HPDE6-E6E7 (cell line): ENCODE measurements at regions not wholly inside any gene's neighbourhood (a gene's known extent, or its start where the extent isn't known, plus 50 kb on each side); places are given as distances from the start of the nearest gene placed in this dataset.
"Not testable (repeated sequence)": the region's sequence is repeated elsewhere in the genome, so short reads cannot be mapped to it uniquely, and the experiment has no call there.

Source experiments
- DNase-seq: peaks from one replicate; pipeline ENCODE4 v3.0.0; 2011; ENCODE audit warnings: missing footprints; ENCODE audit errors: extremely low spot score

DNA sequence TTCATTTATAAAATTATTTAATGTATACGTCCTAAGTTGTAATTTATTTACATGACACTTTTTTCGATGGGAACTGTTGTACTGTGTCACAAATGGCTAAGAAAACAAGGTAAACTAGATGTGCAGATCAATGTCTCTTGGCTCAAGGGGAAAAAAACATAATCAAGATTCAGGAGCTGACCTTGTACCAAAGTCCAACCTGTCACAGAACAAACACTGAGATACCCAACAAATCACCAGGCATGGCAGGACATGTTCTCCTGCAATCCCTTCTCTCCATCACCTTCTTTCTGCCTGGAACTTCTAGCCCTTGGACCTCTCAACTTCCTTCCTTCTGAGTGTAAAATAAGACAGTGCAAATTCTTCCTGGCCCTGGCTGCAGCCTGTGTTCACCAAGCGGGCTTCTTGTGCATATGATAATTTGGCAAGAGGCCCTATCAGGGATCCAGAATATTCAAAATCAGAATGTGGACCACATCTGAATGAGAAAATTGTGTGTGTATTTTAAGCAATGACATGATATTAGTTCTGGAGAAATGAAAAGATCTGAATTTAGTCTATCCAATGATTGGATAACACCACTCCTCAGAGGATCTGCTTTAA, 445.9 kb downstream of the ZNF536 start:
- DNase-seq: no peak

- no peak for DNase-seq
These were observed 445.0 kb downstream of the ZNF536 start for GRCh38 chr19:30817197-30817596.

DNA sequence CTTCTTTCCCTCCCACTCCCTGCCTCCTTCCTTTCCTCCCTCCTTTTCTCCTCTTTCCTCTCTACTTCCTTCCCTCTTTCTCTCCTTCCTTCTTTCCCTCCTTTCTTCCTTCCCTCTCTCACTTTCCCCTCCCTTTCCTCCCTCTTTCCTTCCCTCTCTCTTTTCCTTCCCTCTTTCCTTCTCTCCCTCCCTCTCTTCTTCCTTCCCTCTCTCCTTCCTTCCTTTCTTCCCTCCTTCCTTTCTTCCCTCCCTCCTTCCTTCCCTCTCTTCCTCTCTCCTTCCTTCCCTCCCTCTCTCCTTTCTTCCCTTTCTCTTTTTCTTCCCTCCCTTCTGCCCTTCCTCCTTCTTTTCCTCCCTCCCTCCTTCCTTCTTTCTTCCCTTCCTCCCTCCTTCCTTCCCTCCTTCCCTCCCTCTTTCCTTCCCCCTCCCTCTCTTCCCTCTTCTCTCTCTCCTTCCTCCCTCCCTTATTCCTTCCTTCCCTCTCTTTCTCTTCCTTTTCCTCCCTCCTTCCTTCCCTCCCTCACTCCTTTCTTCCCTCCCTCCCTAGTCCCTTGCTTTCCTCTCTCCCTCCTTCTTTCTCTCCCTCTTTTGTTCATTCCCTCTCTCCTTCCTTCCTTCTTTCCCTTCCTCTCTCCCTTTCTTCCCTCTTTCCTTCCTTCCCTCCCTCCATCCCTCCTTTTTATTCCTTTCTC, 443.9 kb downstream of the ZNF536 start:
- no peak for DNase-seq

GRCh38 chr19:30812099-30812678, 440.0 kb downstream of the ZNF536 start:
- DNase-seq: no peak

GRCh38 chr19:30811397-30812098, 439.4 kb downstream of the ZNF536 start:
- no peak for DNase-seq

- no peak for DNase-seq
These were observed 438.5 kb downstream of the ZNF536 start for GRCh38 chr19:30810726-30811125.

DNA sequence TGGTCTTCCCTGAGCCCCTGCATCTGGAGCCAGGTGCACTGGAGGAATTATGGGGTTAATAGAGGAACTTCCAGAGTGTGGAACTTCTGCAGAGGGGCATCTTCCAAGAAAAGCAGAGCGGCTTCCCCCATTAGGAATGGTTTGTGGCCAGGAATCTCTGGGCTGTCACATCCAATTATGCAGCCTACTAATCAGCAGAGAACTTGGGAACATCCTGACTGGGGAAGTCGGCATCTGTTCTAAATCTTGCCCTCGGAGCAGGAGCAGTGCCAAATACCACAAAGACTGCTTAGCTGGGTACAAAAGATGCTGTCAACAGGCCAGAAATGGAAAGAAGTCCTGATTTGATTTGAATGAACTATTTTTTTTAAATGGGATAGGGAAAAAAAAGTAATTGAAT, 435.1 kb downstream of the ZNF536 start:
- no peak for DNase-seq

DNA sequence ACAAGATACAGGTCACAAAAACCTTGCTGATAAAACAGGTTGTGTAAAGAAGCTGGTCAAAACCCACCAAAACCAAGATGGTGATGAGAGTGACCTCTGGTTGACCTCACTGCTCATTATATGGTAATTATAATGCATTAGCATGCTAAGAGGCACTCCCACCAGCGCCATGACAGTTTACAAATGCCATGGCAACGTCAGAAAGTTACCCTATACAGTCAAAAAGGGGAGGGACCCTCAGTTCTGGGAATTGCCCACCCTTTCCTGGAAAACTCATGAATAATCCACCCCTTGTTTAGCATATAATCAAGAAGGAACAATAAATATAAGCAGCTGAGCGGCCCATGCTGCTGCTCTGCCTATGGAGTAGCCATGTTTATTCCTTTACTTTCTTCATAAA, 434.1 kb downstream of the ZNF536 start:
- DNase-seq: no peak

DNA sequence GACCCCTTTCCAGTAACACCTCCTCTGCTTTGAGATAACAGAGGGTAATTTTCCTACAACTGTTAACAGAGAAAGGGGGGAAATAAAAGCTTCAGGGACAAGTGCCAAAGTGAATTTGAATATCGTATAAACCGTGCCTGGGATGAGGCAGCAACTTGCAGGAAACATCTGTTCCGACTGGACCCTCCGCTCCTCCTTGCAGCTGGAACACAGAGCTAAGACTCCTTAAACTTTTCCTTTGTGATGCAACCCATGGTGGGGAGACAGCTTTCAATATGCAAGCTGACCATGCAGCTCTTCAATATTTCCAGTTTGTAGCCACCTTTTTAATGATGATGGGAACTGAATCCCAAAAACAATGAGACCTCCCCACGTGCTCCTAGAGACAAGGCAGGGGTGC, 432.6 kb downstream of the ZNF536 start:
- no peak for DNase-seq

- DNase-seq: not testable (repeated sequence)
These were observed 432.1 kb downstream of the ZNF536 start for GRCh38 chr19:30804333-30804732.

GRCh38 chr19:30802424-30803013, 430.3 kb downstream of the ZNF536 start:
- DNase-seq: no peak

DNA sequence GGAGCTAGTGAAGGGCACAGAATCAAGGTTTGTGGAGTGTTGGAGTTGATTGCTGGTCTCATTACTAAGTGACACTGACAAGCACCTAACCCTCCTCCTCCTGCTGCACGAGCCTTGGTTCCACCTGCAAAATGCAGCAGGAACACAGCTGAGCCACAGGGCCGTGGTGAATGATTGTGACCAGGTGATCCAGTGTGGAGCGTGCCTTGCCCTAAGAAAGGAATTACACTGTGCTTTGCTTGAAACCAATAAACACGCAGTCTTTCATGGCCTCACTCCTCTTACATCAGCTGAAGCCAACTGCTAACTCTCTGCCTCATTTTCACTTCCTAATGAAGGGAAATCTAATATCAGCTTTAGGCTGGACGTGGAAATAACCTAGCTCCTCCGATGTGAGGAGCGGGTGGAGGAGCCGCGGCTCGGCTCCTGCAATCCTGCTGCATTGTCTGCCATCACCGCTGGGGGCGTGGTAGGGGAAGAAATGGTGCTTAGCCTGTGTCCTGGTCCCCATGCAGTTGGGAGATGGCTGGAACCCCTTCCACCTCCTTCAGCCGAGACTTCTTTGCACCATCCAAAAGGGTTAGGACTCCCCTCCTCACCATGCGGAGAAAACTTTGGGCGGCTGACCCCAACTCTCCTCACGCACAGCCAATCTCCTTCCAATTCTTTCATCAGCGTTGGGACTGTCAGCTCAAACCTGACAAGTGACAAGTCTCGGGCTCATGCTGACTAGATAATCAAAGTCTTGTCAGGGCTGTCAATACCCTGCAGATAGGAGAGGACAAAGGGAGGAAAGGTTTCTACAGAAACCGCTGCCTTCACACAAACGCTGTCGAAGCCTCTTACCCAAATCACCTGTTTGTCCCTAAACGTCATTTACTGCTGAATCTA, 427.9 kb downstream of the ZNF536 start:
- no peak for DNase-seq

DNA sequence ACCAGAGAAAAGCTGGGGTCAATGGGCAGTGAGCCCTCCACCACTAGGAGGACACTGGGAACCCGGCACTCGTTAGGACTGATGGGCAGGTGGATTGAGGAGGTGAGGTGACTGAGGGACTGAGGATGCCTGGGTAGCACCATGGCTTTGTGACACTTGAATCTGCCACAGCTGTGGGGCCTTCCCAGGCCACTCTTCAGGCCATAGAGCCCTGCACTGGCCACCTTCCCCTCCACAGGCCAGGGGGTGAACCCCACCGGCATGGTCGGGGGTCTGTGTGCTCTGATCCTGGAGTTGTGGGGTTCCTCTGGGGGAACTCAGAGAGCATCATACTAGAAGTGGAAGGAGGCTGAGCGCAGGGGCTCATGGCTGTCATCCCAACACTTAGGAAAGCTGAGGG, 423.5 kb downstream of the ZNF536 start:
- DNase-seq: no peak

DNA sequence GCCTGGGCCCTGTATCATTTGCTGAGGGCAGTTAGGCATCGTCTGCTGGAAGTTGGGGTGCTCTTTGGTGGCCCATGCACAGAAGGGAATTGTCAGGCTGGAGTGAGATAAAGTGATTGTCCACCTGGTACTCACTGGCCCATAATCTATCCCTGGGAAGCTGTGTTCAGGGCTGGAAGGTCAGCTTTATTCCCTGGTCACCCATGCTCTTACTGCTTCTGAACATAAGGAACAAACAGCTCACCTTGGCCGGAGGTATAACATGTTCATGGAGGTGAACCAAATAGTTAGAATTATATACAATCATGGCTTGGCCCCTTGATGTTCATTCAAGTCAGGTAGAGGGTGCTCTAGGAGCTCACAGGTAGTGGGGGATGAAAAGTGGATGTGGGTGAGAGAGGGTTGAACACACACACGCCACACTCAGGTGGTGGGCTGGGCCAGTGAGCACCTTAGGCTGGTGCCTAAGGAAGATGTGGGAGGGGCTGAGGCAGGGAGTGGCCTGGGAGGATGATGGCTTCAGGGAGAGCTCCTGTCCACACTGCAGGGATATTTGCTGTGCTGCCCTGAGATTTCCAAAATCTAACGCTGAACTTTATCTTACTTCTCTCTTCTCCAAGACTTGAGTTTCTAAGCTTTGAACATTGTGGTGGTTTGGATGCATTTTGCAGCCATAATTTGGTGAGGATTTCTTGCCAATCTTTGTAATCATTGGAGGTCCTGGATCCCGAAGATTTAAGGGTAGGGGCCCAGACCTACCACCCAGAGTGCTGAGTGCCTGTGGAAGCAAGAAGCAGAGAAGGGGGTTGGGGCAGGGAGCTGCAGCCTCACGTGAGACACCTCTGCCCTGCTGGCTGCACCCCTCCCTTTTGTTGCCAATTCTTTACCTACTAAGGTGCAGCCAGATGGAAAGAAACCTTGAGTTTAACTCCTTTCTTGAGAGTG, 420.6 kb downstream of the ZNF536 start:
- DNase-seq: no peak

- DNase-seq: no peak
These were observed 418.9 kb downstream of the ZNF536 start for GRCh38 chr19:30791088-30791487.

- DNase-seq: no peak
These were observed 418.0 kb downstream of the ZNF536 start for GRCh38 chr19:30790056-30790680.

GRCh38 chr19:30788105-30788765, 416.1 kb downstream of the ZNF536 start:
- no peak for DNase-seq

GRCh38 chr19:30785458-30786137, 413.4 kb downstream of the ZNF536 start:
- DNase-seq: no peak
